HCEC 1CT (cell line): ENCODE measurements at regions not wholly inside any gene's neighbourhood (a gene's known extent, or its start where the extent isn't known, plus 50 kb on each side); places are given as distances from the start of the nearest gene placed in this dataset.

ENCODE experiments used
- DNase-seq: peaks from one replicate; pipeline ENCODE4 v3.0.0-alpha.2; 2017

- peak; percentile 33 for DNase-seq
Observed at GRCh38 chr12:25833657-25834056, 124.8 kb upstream of the RASSF8 start.

- DNase-seq: no peak
Observed at GRCh38 chr12:25835385-25835784, 123.1 kb upstream of the RASSF8 start.

- no peak for DNase-seq
Observed at GRCh38 chr12:25838007-25838406, 120.5 kb upstream of the RASSF8 start.

- DNase-seq: peak; percentile 14
Observed at GRCh38 chr12:25839470-25839869, 119.0 kb upstream of the RASSF8 start.

- DNase-seq: peak; percentile 61
Observed at GRCh38 chr12:25840678-25841465, 117.6 kb upstream of the RASSF8 start.

- no peak for DNase-seq
Observed at GRCh38 chr12:25842254-25842653, 116.2 kb upstream of the RASSF8 start.

GRCh38 chr12:25843976-25844375 lies 114.5 kb upstream of the RASSF8 start:
- DNase-seq: no peak

GRCh38 chr12:25845415-25845814 lies 113.1 kb upstream of the RASSF8 start:
- no peak for DNase-seq

- DNase-seq: peak; percentile 78
Observed at GRCh38 chr12:25852792-25853191, 105.7 kb upstream of the RASSF8 start.

- no peak for DNase-seq
Observed at GRCh38 chr12:25853316-25854095, 105.0 kb upstream of the RASSF8 start.

- DNase-seq: no peak
Observed at GRCh38 chr12:25854991-25855390, 103.5 kb upstream of the RASSF8 start.

GRCh38 chr12:25855716-25856115 lies 102.8 kb upstream of the RASSF8 start:
- DNase-seq: no peak

GRCh38 chr12:25859976-25860375 lies 98.5 kb upstream of the RASSF8 start:
- DNase-seq: no peak

GRCh38 chr12:25861226-25861625 lies 97.3 kb upstream of the RASSF8 start:
- DNase-seq: no peak

GRCh38 chr12:25864306-25865276 lies 93.9 kb upstream of the RASSF8 start:
- DNase-seq: no peak

GRCh38 chr12:25866586-25867378 lies 91.7 kb upstream of the RASSF8 start:
- DNase-seq: no peak

- DNase-seq: no peak
Observed at GRCh38 chr12:25868193-25868592, 90.3 kb upstream of the RASSF8 start.

- no peak for DNase-seq
Observed at GRCh38 chr12:25872137-25872536, 86.3 kb upstream of the RASSF8 start.

GRCh38 chr12:25875661-25876060 lies 82.8 kb upstream of the RASSF8 start:
- DNase-seq: no peak

GRCh38 chr12:25876383-25877045 lies 82.0 kb upstream of the RASSF8 start:
- DNase-seq: no peak

- DNase-seq: no peak
Observed at GRCh38 chr12:25877446-25877845, 81.0 kb upstream of the RASSF8 start.

GRCh38 chr12:25882266-25882665 lies 76.2 kb upstream of the RASSF8 start:
- no peak for DNase-seq
